ENCODE measurements at regions not wholly inside any gene's neighbourhood (a gene's known extent, or its start where the extent isn't known, plus 50 kb on each side); places are given as distances from the start of the nearest gene placed in this dataset.

GRCh38 chr1:114295321-114295720 lies 141.7 kb upstream of the SYT6 start:
- ChIA-PET CTCF (interaction anchor here (0.6 kb wide), 1 partner anchor 317 kb away, joined by 5 read pairs; no protein-coding TSS in a partner anchor), POLR2A (ENCODE audit: low non-redundant PET) (no interaction called here)
- Histone ChIP-seq H3K27me3 (replicated peaks; ENCODE audit: insufficient read depth, low read depth, low read length, poor library complexity) (no peaks in the 10 kb centered on the region), H3K36me3 (ENCODE audit: insufficient read depth, low read length, poor library complexity, severe bottlenecking) (no peaks in the 10 kb centered on the region), H3K27ac (ENCODE audit: low read depth, low read length, poor library complexity, severe bottlenecking) (no peak overlapping the region), H3K4me1 (ENCODE audit: insufficient read depth, low read length, poor library complexity, severe bottlenecking) (peaks cover 40% of the 10 kb centered on the region), H3K4me3 (ENCODE audit: low read depth, low read length, poor library complexity, severe bottlenecking) (no peak overlapping the region), H3K9me3 (ENCODE audit: low read depth, low read length, poor library complexity, severe bottlenecking) (no peaks in the 10 kb centered on the region)
- TF ChIP-seq CTCF (conservative IDR thresholded peaks at IDR 0.05; ENCODE audit: low read depth, low read length) (no peak), EZH2 (IDR thresholded peaks at IDR 0.05; ENCODE audit: borderline replicate concordance, low read depth, low read length, poor library complexity, severe bottlenecking) (no peak)
- no peak for DNase-seq (ENCODE audit: low spot score)
- BruUV-seq (replicated peaks): no TSS peak
- intact Hi-C loops (cut with micrococcal nuclease; ENCODE audit: unreplicated experiment): loop anchor here (5.0 kb wide), 1 partner anchor 318 kb away; the partner anchor contains the start of gene OLFML3

- no peak overlapping the region for H3K4me3 ChIP-seq (ENCODE audit: low read depth, low read length, poor library complexity, severe bottlenecking)
- peaks cover 21% of the 10 kb centered on the region for H3K4me1 ChIP-seq (ENCODE audit: insufficient read depth, low read length, poor library complexity, severe bottlenecking)
- H3K36me3 ChIP-seq (ENCODE audit: insufficient read depth, low read length, poor library complexity, severe bottlenecking): no peaks in the 10 kb centered on the region
- no peak overlapping the region for H3K27ac ChIP-seq (ENCODE audit: low read depth, low read length, poor library complexity, severe bottlenecking)
- ChIA-PET CTCF (no interaction called here), POLR2A (ENCODE audit: low non-redundant PET) (no interaction called here)
- TF ChIP-seq CTCF (conservative IDR thresholded peaks at IDR 0.05; ENCODE audit: low read depth, low read length) (no peak), EZH2 (IDR thresholded peaks at IDR 0.05; ENCODE audit: borderline replicate concordance, low read depth, low read length, poor library complexity, severe bottlenecking) (no peak)
- H3K27me3 ChIP-seq (replicated peaks; ENCODE audit: insufficient read depth, low read depth, low read length, poor library complexity): no peaks in the 10 kb centered on the region
- no peaks in the 10 kb centered on the region for H3K9me3 ChIP-seq (ENCODE audit: low read depth, low read length, poor library complexity, severe bottlenecking)
- BruUV-seq (replicated peaks): no TSS peak
- no peak for DNase-seq (ENCODE audit: low spot score)
- intact Hi-C loops (cut with micrococcal nuclease; ENCODE audit: unreplicated experiment): no loop called here
These were observed 139.2 kb upstream of the SYT6 start for GRCh38 chr1:114292835-114293234.

GRCh38 chr1:114292194-114292593 lies 138.5 kb upstream of the SYT6 start:
- no peaks in the 10 kb centered on the region for H3K36me3 ChIP-seq (ENCODE audit: insufficient read depth, low read length, poor library complexity, severe bottlenecking)
- no peaks in the 10 kb centered on the region for H3K9me3 ChIP-seq (ENCODE audit: low read depth, low read length, poor library complexity, severe bottlenecking)
- POLR2A ChIA-PET (ENCODE audit: low non-redundant PET): no interaction called here
- no TSS peak for BruUV-seq (replicated peaks)
- TF ChIP-seq CTCF (conservative IDR thresholded peaks at IDR 0.05; ENCODE audit: low read depth, low read length): no peak
- TF ChIP-seq EZH2 (IDR thresholded peaks at IDR 0.05; ENCODE audit: borderline replicate concordance, low read depth, low read length, poor library complexity, severe bottlenecking): no peak
- no peak overlapping the region for H3K4me3 ChIP-seq (ENCODE audit: low read depth, low read length, poor library complexity, severe bottlenecking)
- CTCF ChIA-PET: no interaction called here
- no peak overlapping the region for H3K27ac ChIP-seq (ENCODE audit: low read depth, low read length, poor library complexity, severe bottlenecking)
- DNase-seq (ENCODE audit: low spot score): no peak
- intact Hi-C loops (cut with micrococcal nuclease; ENCODE audit: unreplicated experiment): no loop called here
- peaks cover 21% of the 10 kb centered on the region for H3K4me1 ChIP-seq (ENCODE audit: insufficient read depth, low read length, poor library complexity, severe bottlenecking)
- no peaks in the 10 kb centered on the region for H3K27me3 ChIP-seq (replicated peaks; ENCODE audit: insufficient read depth, low read depth, low read length, poor library complexity)
